ENCODE measurements at regions not wholly inside any gene's neighbourhood (a gene's known extent, or its start where the extent isn't known, plus 50 kb on each side); places are given as distances from the start of the nearest gene placed in this dataset.
"Not testable (repeated sequence)": the region's sequence is repeated elsewhere in the genome, so short reads cannot be mapped to it uniquely, and the experiment has no call there.

DNA sequence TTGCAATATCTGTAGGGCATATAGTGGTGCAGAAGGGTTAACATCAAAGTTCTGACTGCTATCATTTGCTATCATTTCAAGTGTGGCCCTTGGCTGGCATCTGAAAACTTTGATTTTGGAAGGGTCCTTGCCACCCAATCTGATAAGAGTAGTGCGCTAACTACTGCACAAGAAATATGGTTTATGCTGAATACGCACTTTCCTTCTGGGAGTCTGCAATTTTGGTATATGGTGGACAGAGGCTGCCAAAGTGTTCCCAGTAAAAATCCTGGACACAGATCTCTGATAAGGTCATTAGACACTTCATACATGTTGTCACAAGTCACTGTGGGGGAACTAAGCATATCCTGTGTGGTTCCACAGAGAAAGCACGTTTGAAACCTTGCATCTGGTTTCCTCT is 461.6 kb upstream of the CDH11 start:
- DNase-seq: no peak

- DNase-seq: no peak
These were observed 457.2 kb upstream of the CDH11 start for GRCh38 chr16:65579050-65579449.

- DNase-seq: no peak
These were observed 454.8 kb upstream of the CDH11 start for GRCh38 chr16:65576631-65577030.

GRCh38 chr16:65576139-65576538 is 454.3 kb upstream of the CDH11 start:
- DNase-seq: no peak

GRCh38 chr16:65574326-65574966 is 452.6 kb upstream of the CDH11 start:
- no peak for DNase-seq

GRCh38 chr16:65572156-65572555 is 450.3 kb upstream of the CDH11 start:
- DNase-seq: no peak

DNA sequence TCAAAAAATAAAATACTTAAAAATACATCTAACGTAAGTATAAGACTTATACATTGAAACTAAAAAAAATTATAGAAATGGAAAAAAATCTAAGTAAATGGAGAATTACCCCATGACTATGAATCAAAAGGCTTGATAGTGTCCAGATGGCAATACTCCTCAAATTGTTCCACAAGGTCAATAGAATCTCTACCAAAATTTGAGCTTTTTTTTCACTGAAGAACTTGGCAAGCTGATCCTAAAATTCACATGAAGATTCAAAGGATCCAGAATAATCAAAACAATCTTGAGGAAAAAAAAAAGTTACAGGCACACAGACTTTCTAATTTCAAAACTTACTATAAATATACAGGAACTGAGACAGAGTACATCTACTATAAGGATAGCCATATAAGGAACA is 448.4 kb upstream of the CDH11 start:
- DNase-seq: no peak

- no peak for DNase-seq
These were observed 438.0 kb upstream of the CDH11 start for GRCh38 chr16:65559846-65560245.

DNA sequence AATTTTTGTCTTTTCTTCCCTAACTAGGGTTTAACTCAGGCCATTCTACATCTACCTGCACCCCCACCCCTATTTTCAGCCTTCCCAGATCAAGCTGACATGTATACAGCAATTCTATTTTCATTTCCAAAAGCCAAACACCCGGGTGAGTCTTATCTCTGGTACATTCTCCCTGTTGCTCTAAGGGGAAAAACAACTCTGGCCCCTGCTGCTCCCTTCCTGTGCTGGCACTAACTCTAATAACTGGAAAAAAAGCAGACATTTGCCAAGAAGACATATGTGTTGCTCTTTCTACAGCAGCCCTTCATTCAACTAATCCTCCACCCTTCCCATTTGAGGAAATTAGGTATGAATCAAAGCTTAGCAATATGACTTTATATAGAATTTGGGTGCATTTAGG is 427.8 kb upstream of the CDH11 start:
- DNase-seq: not testable (repeated sequence)

DNA sequence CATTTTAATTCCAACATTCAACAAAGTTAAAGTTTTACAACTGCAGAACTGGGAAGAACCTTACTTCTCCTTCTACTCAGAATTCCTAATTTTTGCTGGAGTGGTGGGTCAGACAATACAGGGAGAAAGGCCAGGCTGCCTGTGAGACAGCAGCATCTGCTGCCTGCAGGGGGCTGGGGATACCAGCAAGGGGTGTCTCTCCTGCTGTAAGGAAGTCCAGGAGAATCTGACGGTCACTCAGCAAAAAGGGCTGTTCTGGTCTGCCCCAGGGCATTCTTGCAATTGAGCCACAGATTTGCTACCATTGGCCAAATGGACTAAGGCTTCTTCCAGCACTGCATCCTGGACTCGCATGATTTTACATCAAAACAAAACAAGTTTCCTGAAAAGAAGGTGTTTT is 426.6 kb upstream of the CDH11 start:
- DNase-seq: no peak

- no peak for DNase-seq
These were observed 426.0 kb upstream of the CDH11 start for GRCh38 chr16:65547772-65548446.

- no peak for DNase-seq
These were observed 424.5 kb upstream of the CDH11 start for GRCh38 chr16:65546353-65546791.

DNA sequence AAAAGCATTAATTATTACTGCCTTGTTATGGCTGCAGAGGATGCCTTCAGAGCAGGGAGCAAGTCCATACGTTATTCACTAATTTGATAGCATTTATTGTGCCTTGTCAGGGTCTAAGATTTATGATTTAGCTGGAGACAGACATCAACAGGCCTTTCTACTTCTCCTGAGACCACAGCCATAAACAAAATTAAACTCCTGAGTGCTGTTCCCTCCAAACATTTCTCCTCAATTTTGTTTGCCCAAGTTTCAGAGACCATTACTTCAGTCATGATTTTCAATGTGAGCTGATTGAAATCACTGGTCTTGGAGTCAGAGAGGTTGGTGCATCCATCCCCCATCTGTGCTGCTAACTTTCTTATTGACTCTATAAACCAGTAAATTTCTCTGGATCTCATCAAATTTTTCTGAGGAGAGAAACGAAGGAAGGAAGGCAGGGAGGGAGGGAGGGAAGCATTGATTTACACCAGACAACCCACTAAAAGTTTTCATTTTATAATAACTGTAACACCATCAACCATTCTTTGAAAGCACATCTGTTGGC is 423.6 kb upstream of the CDH11 start:
- DNase-seq: no peak

DNA sequence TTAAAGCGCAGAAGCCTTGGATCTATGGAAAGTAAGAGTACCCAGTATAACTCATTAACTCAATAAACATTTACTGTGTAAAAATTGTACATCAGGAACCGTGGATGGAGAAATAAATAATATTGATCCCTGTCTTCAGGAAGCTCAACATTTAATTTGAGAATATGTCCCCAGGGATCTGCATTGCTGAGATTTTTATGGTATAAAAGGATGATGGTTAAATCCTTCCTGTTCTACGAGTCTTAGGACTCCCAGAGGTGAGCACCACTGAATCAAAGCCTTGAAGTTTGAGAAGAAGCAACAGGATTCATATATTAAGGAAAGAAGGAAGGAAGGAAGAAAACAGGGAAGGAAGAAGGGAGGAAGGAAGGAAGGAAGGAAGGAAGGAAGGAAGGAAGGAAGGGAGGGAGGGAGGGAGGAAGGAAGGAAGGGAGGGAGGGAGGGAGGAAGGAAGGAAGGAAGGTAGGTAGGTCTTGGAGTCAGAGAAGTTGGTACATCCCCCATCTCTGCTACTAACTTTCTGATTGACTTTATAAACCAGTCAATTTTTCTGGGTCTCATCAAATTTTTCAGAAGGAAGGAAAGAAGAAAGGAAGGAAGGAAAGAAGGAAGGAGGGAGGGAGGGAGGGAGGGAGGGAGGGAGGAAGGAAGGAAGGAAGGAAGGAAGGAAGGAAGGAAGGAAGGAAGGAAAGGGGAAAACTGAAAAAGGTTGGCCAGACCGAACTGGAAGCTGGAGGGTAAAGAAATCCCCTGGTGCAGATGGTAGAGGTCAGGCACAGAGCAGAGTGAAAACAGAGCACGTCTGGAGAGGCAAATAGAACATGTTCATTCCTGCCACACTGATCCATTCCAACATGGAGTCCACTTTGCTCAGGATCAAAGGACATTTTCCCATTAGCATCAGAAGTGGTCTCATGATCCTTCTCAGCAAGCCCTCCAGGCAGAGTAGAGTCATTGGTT is 422.2 kb upstream of the CDH11 start:
- DNase-seq: no peak

DNA sequence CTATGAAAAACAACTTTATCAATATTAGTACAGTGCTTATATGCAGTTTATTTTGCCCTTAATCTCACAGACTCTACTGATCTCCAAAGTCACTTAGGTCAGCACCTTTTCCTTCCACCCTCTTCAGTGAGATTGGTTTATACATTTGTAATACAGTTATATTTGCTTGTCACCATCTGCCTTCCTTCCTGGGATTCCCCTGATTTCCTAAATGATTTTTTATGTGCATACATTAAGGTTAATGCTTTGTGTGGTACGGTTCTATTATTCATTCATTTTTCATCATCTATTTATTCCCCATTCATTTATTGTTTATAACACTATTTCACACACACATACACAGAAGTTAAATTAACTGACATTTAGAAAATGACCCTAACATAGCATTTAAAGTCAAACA is 419.8 kb upstream of the CDH11 start:
- no peak for DNase-seq

GRCh38 chr16:65540901-65541300 is 419.0 kb upstream of the CDH11 start:
- DNase-seq: no peak

DNA sequence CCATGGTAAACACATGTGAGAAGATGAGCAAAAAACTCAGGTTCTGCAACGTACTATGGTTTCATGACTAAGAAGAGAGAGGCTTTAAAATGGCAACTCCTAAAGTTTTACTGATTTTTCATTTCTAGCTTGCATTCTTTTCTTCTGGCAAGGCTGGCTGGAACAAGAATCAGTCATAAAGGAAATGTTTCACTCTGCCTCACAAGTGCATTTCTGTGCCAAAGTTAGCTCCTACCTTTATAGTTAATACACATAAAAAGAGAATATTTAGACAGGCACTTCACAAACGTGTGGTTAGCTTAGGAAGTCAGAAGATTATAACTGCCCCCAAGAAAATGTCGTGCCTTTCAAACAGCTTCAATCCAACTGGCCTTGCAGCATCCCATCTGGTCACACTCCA is 417.1 kb upstream of the CDH11 start:
- DNase-seq: no peak

DNA sequence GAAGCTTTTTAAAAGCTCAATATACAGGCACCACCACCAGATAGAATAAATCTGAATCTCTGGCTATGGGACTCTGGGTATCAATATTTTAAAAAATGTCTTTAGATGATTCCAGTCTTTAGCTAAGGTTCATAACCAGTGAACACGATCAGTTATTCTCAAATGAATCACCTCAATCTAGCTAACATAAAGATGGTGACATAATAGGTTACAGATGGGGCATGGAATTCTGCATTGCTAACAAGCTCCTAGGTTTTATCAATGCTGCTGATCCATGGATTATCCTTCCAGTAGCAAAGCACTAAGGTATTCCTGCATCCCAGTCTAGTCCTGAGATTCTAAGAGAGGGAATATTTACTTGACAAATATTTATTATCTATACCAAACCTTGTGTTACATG is 415.5 kb upstream of the CDH11 start:
- DNase-seq: no peak

- DNase-seq: no peak
These were observed 412.3 kb upstream of the CDH11 start for GRCh38 chr16:65534121-65534528.

DNA sequence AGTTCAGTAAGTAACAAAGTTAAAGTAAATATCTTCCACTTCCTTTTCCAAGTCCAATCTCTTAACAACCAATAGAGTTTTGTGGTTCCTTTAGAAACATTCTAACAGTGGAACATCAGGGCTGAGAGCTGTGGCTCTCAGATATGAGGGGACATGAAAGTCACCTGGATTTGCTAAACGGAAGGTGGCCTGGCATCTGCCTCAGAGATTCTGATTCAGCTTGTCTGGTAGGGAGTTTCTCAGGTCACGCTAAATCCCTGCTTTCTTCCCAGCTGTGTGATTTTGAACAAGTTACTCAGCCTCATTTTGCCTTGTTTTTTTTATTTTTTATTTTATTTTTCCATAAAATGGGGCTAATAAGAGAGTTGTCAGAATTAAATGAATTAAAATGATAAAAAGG is 411.0 kb upstream of the CDH11 start:
- DNase-seq: no peak

- no peak for DNase-seq
These were observed 410.4 kb upstream of the CDH11 start for GRCh38 chr16:65532258-65532657.

DNA sequence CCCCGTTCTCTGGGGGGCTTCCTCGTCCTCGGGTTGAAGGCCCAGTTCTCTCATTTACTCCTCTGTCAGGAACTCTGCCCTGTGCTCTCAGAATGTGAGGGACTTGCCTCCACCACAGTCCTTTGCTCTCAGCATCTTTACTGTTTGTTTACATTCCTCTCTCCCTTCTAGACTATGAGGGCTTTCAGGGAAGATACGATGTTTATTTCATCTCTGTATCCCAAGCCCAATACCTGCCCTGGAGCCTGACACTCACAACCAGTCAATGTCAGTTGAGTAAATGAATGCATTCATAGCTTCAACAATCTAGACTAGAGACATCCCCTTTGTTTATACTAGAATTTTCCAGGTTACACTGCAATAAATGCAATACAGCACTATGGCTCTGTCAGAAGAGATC is 409.6 kb upstream of the CDH11 start:
- DNase-seq: no peak

GRCh38 chr16:65525707-65526106 is 403.8 kb upstream of the CDH11 start:
- DNase-seq: no peak

GRCh38 chr16:65524997-65525396 is 403.1 kb upstream of the CDH11 start:
- no peak for DNase-seq
